ENCODE measurements at regions not wholly inside any gene's neighbourhood (a gene's known extent, or its start where the extent isn't known, plus 50 kb on each side); places are given as distances from the start of the nearest gene placed in this dataset.

- H3K27ac ChIP-seq = no peak overlapping the region
- H3K36me3 ChIP-seq (ENCODE audit: insufficient read depth in 1 of 2, low read depth in 1 of 2) = no peaks in the 10 kb centered on the region
- H3K4me1 ChIP-seq = no peaks in the 10 kb centered on the region
- DNase-seq (peak in 1 of 2 donors; percentile 43), ATAC-seq (no peak)
- intact Hi-C loops (cut with DNase I) = no loop called here
- WGBS, 3 donors = 87 to 90% (median 88%) methylated on average over 22 to 25 of the region's 25 CpGs
- H3K27me3 ChIP-seq (ENCODE audit: insufficient read depth in 3 of 3, low read length in 2 of 3) = peaks cover 0 to 3% (median 0%) of the 10 kb centered on the region in 3 donors
- no peak overlapping the region for H3K4me3 ChIP-seq
- no peak for TF ChIP-seq CTCF (IDR thresholded peaks at IDR 0.05)
- no peaks in the 10 kb centered on the region for H3K9me3 ChIP-seq
Measured at GRCh38 chr22:48558606-48559402, 1268.9 kb downstream of the BRD1 start.

- Histone ChIP-seq H3K27me3 (ENCODE audit: insufficient read depth in 3 of 3, low read length in 2 of 3) (peaks cover 0 to 3% (median 0%) of the 10 kb centered on the region in 3 donors), H3K9me3 (no peaks in the 10 kb centered on the region), H3K27ac (no peak overlapping the region), H3K36me3 (ENCODE audit: insufficient read depth in 1 of 2, low read depth in 1 of 2) (no peaks in the 10 kb centered on the region), H3K4me1 (no peaks in the 10 kb centered on the region), H3K4me3 (no peak overlapping the region)
- intact Hi-C loops (cut with DNase I) = no loop called here
- peak in 1 of 2 donors; percentile 14 for DNase-seq
- WGBS, 3 donors = 91 to 94% (median 93%) methylated on average over 12 of the region's 12 CpGs
- no peak for TF ChIP-seq CTCF (IDR thresholded peaks at IDR 0.05)
- ATAC-seq = no peak
Measured at GRCh38 chr22:48558016-48558415, 1269.7 kb downstream of the BRD1 start.

GRCh38 chr22:48557473-48557872 lies 1270.2 kb downstream of the BRD1 start:
- no peak for DNase-seq
- no peaks in the 10 kb centered on the region for H3K9me3 ChIP-seq
- H3K27me3 ChIP-seq (ENCODE audit: insufficient read depth in 3 of 3, low read length in 2 of 3) = peaks cover 0 to 3% (median 0%) of the 10 kb centered on the region in 3 donors
- no peaks in the 10 kb centered on the region for H3K4me1 ChIP-seq
- no peak for TF ChIP-seq CTCF (IDR thresholded peaks at IDR 0.05)
- ATAC-seq = no peak
- WGBS, 3 donors = 82 to 87% (median 82%) methylated on average over 11 of the region's 11 CpGs
- H3K27ac ChIP-seq = no peak overlapping the region
- H3K36me3 ChIP-seq (ENCODE audit: insufficient read depth in 1 of 2, low read depth in 1 of 2) = no peaks in the 10 kb centered on the region
- intact Hi-C loops (cut with DNase I) = no loop called here
- H3K4me3 ChIP-seq = no peak overlapping the region

DNA sequence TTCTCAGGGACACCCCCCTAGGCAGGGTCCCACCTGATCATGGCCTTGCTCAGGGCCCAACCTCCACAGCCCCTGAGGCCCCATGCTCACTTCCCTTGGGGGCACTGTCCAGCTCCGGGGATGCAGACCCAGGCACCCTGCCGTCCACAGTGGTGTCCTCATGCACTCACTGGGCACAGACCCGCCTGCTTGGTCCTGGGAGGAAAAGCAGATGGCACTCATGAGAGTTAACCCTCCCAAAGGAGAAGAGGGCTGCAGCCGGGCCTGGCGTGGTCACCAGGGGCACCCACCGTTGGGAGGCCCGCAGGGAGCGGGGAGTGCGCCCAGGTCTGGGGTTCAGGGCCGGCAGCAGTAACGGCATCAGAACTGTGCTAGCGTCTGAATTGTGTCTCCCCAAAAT lies 1270.9 kb downstream of the BRD1 start:
- 87 to 89% (median 89%) methylated on average over 10 to 12 of the region's 12 CpGs for WGBS, 3 donors
- Histone ChIP-seq H3K36me3 (ENCODE audit: insufficient read depth in 1 of 2, low read depth in 1 of 2) (no peaks in the 10 kb centered on the region), H3K9me3 (no peaks in the 10 kb centered on the region), H3K27ac (no peak overlapping the region), H3K4me1 (no peaks in the 10 kb centered on the region), H3K27me3 (ENCODE audit: insufficient read depth in 3 of 3, low read length in 2 of 3) (peaks cover 0 to 5% (median 0%) of the 10 kb centered on the region in 3 donors), H3K4me3 (no peak overlapping the region)
- TF ChIP-seq CTCF (IDR thresholded peaks at IDR 0.05) = no peak
- DNase-seq (no peak), ATAC-seq (no peak)
- intact Hi-C loops (cut with DNase I) = no loop called here

Measured in psoas muscle (tissue), 7 donors.